Astrocyte of the cerebellum (primary cell): ENCODE measurements at regions not wholly inside any gene's neighbourhood (a gene's known extent, or its start where the extent isn't known, plus 50 kb on each side); places are given as distances from the start of the nearest gene placed in this dataset.

Experiments
- DNase-seq: peaks from one replicate; pipeline ENCODE4 v3.0.0-alpha.2; 2011; ENCODE audit warnings: low read depth
- H3K4me3 ChIP-seq: 2 replicates; pipeline ENCODE4 v1.5.1; 2011; ENCODE audit warnings: mild to moderate bottlenecking, low read depth, low read length, moderate library complexity
- in situ Hi-C: cut with HindIII; loops from 2 replicates; pipeline ENCODE4 v1.10.0; 2017; ENCODE audit warnings: low sequenced_read_pairs
- TF ChIP-seq, protein P1 (sequence below): IDR thresholded peaks from 2 replicates; pipeline ENCODE4 v1.5.1; 2012; ENCODE audit warnings: low read length, low read depth, moderate library complexity, mild to moderate bottlenecking; ENCODE audit errors: missing control alignments

DNA sequence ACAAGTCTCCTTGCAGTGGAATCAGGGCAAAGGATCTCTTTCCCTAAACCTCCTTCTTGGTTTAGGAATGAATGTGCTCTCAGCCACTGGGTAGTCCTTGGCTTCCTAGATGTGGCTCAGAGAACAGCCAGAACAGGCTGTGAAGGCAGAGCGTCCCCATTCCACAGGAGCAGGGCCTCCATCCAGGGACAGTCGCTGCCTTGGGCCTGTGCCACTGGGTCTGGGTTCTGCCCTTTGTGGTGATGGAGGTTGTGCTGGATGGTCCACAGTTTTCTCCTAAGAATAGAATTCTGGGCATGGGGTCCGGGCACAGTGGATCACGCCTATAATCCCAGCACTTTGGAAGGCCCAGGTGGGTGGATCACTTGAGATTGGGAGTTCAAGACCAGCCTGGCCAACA, 516.5 kb upstream of the RAB6C start:
- DNase-seq = no peak
- H3K4me3 ChIP-seq = no peak overlapping the region
- in situ Hi-C loops = no loop called here
- TF ChIP-seq, protein P1, sequence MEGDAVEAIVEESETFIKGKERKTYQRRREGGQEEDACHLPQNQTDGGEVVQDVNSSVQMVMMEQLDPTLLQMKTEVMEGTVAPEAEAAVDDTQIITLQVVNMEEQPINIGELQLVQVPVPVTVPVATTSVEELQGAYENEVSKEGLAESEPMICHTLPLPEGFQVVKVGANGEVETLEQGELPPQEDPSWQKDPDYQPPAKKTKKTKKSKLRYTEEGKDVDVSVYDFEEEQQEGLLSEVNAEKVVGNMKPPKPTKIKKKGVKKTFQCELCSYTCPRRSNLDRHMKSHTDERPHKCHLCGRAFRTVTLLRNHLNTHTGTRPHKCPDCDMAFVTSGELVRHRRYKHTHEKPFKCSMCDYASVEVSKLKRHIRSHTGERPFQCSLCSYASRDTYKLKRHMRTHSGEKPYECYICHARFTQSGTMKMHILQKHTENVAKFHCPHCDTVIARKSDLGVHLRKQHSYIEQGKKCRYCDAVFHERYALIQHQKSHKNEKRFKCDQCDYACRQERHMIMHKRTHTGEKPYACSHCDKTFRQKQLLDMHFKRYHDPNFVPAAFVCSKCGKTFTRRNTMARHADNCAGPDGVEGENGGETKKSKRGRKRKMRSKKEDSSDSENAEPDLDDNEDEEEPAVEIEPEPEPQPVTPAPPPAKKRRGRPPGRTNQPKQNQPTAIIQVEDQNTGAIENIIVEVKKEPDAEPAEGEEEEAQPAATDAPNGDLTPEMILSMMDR = no peak

DNA sequence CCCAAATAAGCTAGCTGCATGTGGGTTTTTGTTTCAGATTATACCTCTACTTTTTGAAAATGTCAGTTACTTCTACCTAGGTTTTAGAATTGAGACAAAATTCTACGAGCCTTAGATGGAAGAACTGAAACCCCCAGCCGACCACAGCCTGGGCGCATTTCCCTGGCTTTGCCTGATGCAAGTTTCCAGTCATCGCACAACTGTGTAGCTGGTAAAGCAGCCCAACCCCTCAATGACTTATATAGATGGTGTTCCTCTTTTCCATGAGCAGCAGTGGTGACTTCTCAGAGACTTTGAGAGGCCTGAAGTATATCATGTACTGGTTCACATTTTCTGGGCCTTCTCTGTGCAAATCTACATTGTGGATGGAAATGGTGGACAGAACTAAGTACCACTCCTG, 515.4 kb upstream of the RAB6C start:
- in situ Hi-C loops = no loop called here

DNA sequence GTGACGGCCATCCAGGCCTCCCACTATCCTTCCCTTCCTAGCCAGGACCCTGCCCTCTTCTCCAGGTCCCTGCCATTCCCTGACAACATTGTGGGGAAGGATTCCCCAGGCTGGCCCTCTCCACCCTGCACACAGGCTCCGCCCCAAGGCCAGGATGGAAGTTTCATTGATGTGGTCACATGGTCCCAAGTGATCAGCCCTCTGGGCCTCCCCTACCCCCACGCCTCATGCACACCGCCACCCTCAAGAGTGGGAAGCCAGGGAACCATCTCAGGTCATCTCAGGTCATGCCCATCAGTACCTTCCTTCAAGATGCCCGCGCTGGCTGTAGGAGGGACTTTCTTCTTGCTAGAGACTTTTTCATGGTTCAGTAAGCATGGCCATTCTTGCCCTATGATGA, 514.8 kb upstream of the RAB6C start:
- H3K4me3 ChIP-seq = no peak overlapping the region
- TF ChIP-seq, protein P1 = no peak
- in situ Hi-C loops = no loop called here
- no peak for DNase-seq

More for the DNA sequence above, 515.4 kb upstream of the RAB6C start:
- no peak overlapping the region for H3K4me3 ChIP-seq
- no peak for DNase-seq
- TF ChIP-seq, protein P1 = no peak

DNA sequence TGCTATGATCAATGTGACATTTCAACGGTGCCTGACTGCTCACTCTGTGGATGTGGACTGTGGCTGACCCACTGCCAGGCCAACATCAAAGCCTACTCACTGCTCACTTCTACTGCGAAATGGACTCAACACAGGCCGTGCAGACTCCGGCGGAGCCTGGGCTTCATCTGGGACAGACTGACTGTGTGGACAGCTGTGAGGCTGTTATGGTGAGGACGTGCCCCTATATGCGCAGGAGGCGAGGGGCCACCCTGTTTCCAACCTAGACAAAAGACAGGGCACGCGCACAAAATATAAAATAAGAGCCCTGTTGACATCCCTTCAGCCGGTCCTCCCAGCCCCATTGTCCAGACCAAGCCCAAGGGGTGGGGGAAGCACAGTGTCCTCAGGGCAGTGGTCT, 514.4 kb upstream of the RAB6C start:
- TF ChIP-seq, protein P1 = no peak
- no peak overlapping the region for H3K4me3 ChIP-seq
- in situ Hi-C loops = no loop called here
- DNase-seq = no peak

DNA sequence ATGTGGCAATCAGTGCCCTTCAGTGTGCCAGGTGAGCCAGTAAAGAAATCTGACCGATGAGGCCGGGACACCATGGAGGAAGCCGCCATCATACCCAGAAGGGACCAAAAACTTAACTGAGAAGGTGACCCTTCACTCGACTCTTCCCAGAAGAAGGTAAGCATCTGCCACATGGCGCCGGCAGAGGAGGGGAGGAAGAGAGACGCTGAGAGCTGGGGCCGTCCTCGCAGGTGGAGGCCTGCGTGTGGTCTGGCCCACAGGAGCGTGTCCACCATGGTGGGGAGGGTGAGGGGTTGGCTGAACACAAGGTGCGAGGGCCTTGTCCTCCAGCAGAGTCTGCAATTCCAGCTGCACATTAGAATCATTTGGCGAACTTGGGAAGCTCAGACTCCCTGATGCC, 513.1 kb upstream of the RAB6C start:
- DNase-seq = no peak
- in situ Hi-C loops = no loop called here
- H3K4me3 ChIP-seq = no peak overlapping the region
- TF ChIP-seq, protein P1 = no peak

DNA sequence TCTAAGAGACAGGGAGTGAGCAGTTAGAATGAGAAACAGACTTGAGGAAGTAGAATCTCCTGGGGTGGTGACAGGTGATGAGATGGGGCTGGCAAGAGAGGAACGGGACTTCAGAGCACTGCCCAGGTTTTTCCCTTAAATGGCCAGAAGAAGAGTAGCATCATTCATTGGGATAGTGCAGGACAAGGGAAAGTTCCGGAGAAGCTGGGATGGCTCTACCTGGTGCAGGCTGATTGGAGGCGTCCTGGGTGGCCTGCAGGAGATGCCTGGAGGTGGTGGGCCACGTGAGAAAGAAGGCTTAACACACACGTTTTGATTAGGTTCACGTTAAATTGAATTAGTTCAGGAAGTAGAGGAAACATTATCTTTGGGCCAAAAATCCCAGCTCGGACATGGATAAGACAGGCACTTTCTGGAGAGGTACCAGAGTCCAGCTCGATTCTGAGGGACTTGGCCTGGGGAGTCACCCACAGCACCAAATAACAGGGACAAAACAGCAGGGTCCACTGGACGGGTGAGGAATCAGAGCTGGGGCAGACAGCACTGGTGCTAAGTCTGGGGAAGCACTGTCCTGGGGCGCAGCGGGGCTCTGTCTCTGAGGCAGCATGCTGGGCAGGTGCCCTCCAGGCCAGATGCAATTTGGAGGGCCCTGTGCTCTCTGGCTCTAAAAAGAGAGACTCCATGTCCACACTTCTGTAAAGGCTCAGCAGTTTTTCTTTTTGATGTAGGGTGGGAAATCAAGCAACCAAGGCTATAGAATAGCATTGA, 512.3 kb upstream of the RAB6C start:
- in situ Hi-C loops = no loop called here
- TF ChIP-seq, protein P1 = no peak
- DNase-seq = no peak
- no peak overlapping the region for H3K4me3 ChIP-seq
